ENCODE measurements at regions not wholly inside any gene's neighbourhood (a gene's known extent, or its start where the extent isn't known, plus 50 kb on each side); places are given as distances from the start of the nearest gene placed in this dataset.
A peak's percentile ranks its signal among the peaks of the same experiment; 100 is the strongest.

DNA sequence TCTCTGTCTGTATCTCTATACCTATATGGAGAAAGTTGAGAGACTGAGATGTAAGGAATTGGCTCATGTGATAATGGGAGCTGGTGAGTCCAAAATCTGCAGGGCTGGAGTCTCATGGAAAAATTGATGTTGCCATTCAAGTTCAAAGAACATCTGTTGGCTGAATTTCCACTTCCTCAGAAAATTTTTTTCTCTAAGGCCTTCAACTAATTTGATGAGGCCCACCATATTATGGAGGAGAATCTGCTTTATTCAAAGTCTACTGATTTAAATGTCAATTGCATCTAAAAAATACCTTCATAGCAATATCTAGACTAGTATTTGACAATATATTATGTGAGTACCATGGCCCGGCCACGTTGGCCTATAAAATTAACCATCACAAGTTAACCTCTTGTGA lies 261.4 kb downstream of the VRK1 start:
- Histone ChIP-seq H3K27ac (ENCODE audit: low read length) (peak overlapping the region; percentile 83), H4K20me1 (ENCODE audit: insufficient read depth) (no peaks in the 10 kb centered on the region), H2AFZ (ENCODE audit: low read depth, low read length) (no peak overlapping the region), H3K79me2 (replicated peaks; ENCODE audit: insufficient read depth, low read length) (no peaks in the 10 kb centered on the region), H3K4me3 (ENCODE audit: low read length) (no peak overlapping the region), H3F3A (ENCODE audit: insufficient read depth, low read length, poor library complexity, severe bottlenecking) (no peaks in the 10 kb centered on the region), H3K9me3 (ENCODE audit: low read length) (peaks cover 5% of the 10 kb centered on the region), H3K27me3 (ENCODE audit: insufficient read depth, low read depth, low read length) (no peaks in the 10 kb centered on the region), H3K4me2 (ENCODE audit: low read length) (no peak overlapping the region), H3K9me2 (ENCODE audit: insufficient read depth, low read length) (no peaks in the 10 kb centered on the region), H3K9ac (ENCODE audit: low read length) (peak overlapping the region; percentile 41), H3K36me3 (ENCODE audit: insufficient read depth, low read length) (no peaks in the 10 kb centered on the region)
- TF ChIP-seq, protein P1, sequence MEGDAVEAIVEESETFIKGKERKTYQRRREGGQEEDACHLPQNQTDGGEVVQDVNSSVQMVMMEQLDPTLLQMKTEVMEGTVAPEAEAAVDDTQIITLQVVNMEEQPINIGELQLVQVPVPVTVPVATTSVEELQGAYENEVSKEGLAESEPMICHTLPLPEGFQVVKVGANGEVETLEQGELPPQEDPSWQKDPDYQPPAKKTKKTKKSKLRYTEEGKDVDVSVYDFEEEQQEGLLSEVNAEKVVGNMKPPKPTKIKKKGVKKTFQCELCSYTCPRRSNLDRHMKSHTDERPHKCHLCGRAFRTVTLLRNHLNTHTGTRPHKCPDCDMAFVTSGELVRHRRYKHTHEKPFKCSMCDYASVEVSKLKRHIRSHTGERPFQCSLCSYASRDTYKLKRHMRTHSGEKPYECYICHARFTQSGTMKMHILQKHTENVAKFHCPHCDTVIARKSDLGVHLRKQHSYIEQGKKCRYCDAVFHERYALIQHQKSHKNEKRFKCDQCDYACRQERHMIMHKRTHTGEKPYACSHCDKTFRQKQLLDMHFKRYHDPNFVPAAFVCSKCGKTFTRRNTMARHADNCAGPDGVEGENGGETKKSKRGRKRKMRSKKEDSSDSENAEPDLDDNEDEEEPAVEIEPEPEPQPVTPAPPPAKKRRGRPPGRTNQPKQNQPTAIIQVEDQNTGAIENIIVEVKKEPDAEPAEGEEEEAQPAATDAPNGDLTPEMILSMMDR (IDR thresholded peaks at IDR 0.05; ENCODE audit: poor library complexity, severe bottlenecking): no peak

DNA sequence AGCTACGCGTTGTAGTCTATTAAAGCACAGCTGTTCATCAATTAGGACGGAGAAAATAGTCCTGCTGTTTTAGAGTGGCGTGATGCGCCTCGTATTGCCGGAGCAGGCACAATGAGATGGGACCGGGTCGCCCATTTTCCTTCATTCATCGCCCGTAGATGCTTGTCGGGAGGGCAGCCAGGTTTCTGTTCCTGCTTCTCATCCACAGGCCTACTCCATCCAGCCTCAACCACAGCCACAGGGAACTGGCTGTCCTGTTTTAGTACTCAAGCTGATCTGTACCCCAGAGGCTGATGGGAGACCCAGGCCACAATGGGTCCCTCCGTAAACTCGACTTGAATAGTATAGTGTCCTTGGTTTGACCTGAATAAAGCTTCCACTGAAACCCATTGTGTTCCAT lies 264.0 kb downstream of the VRK1 start:
- no peak for TF ChIP-seq TAF1 (IDR thresholded peaks at IDR 0.05; ENCODE audit: low read depth)

DNA sequence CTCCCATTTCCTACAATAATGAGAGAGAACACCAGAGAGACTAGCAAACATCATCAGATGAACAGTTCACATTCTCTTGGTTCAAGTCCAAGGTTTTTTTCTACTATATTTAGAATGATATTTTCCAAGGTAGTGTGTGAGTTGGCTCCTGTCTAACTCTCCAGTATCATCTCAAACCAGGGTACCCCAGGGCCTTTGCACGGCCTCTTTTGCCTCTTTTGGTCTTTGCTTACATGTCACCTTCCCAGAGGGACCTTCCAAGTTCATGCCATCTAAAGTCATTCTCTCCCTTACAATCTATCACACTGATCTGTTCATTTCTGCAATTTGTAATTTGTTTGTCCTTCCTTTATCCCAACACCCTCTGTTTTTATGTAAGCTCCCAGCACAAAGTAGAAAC lies 264.5 kb downstream of the VRK1 start:
- no peaks in the 10 kb centered on the region for H3K27me3 ChIP-seq (ENCODE audit: insufficient read depth, low read depth, low read length)
- H4K20me1 ChIP-seq (ENCODE audit: insufficient read depth): no peaks in the 10 kb centered on the region
- H2AFZ ChIP-seq (ENCODE audit: low read depth, low read length): no peak overlapping the region
- H3K9ac ChIP-seq (ENCODE audit: low read length): no peak overlapping the region
- peaks cover 5% of the 10 kb centered on the region for H3K9me3 ChIP-seq (ENCODE audit: low read length)
- no peaks in the 10 kb centered on the region for H3K9me2 ChIP-seq (ENCODE audit: insufficient read depth, low read length)
- TF ChIP-seq, protein P1 (IDR thresholded peaks at IDR 0.05; ENCODE audit: poor library complexity, severe bottlenecking): no peak
- no peak for TF ChIP-seq RAD21 (conservative IDR thresholded peaks at IDR 0.05)
- TF ChIP-seq POLR2AphosphoS5 (IDR thresholded peaks at IDR 0.05): no peak
- no peak for TF ChIP-seq EZH2 (IDR thresholded peaks at IDR 0.05; ENCODE audit: borderline replicate concordance, insufficient read depth, low read length, poor library complexity, severe bottlenecking)
- no peaks in the 10 kb centered on the region for H3F3A ChIP-seq (ENCODE audit: insufficient read depth, low read length, poor library complexity, severe bottlenecking)
- H3K79me2 ChIP-seq (replicated peaks; ENCODE audit: insufficient read depth, low read length): no peaks in the 10 kb centered on the region
- no peak overlapping the region for H3K4me2 ChIP-seq (ENCODE audit: low read length)
- H3K4me3 ChIP-seq (ENCODE audit: low read length): no peak overlapping the region
- no peak overlapping the region for H3K27ac ChIP-seq (ENCODE audit: low read length)
- no peaks in the 10 kb centered on the region for H3K36me3 ChIP-seq (ENCODE audit: insufficient read depth, low read length)

More for the DNA sequence above, 264.0 kb downstream of the VRK1 start:
- no peaks in the 10 kb centered on the region for H3K36me3 ChIP-seq (ENCODE audit: insufficient read depth, low read length)
- H3K27ac ChIP-seq (ENCODE audit: low read length): no peak overlapping the region
- H3F3A ChIP-seq (ENCODE audit: insufficient read depth, low read length, poor library complexity, severe bottlenecking): no peaks in the 10 kb centered on the region
- no peaks in the 10 kb centered on the region for H3K9me2 ChIP-seq (ENCODE audit: insufficient read depth, low read length)
- no peak overlapping the region for H2AFZ ChIP-seq (ENCODE audit: low read depth, low read length)
- H3K9ac ChIP-seq (ENCODE audit: low read length): no peak overlapping the region
- H3K9me3 ChIP-seq (ENCODE audit: low read length): peaks cover 5% of the 10 kb centered on the region
- H3K27me3 ChIP-seq (ENCODE audit: insufficient read depth, low read depth, low read length): no peaks in the 10 kb centered on the region
- no peaks in the 10 kb centered on the region for H3K79me2 ChIP-seq (replicated peaks; ENCODE audit: insufficient read depth, low read length)
- no peak overlapping the region for H3K4me3 ChIP-seq (ENCODE audit: low read length)
- H4K20me1 ChIP-seq (ENCODE audit: insufficient read depth): no peaks in the 10 kb centered on the region
- no peak overlapping the region for H3K4me2 ChIP-seq (ENCODE audit: low read length)

Measured in neural cell (in vitro differentiated cells).